ENCODE measurements at regions not wholly inside any gene's neighbourhood (a gene's known extent, or its start where the extent isn't known, plus 50 kb on each side); places are given as distances from the start of the nearest gene placed in this dataset.

- TF ChIP-seq ZNF384 (IDR thresholded peaks at IDR 0.05) (no peak), BHLHE40 (IDR thresholded peaks at IDR 0.05; ENCODE audit: borderline replicate concordance) (no peak), SUZ12 (IDR thresholded peaks at IDR 0.05) (no peak), ARNT (IDR thresholded peaks at IDR 0.05) (no peak), FOXK2 (IDR thresholded peaks at IDR 0.05) (no peak), HDGF (IDR thresholded peaks at IDR 0.05; ENCODE audit: borderline replicate concordance) (no peak), LEF1 (IDR thresholded peaks at IDR 0.05; ENCODE audit: borderline replicate concordance) (no peak)
These were observed 290.7 kb downstream of the HTR1B start for GRCh38 chr6:77172578-77172977.

All from HEK293T (cell line).